SK-N-SH (cell line): ENCODE measurements at regions not wholly inside any gene's neighbourhood (a gene's known extent, or its start where the extent isn't known, plus 50 kb on each side); places are given as distances from the start of the nearest gene placed in this dataset.

Source experiments
- CTCF ChIA-PET: fragments of 300-600, 350-600 bp; formaldehyde crosslinking; extraction: SDS; loops from one replicate; lab custom pipeline; 2021; lab: Yijun Ruan, JAX
- POLR2A ChIA-PET: fragments of 350-600 bp; sonication (Branson Sonifier 250); formaldehyde crosslinking; extraction: SDS; loops from one replicate; lab custom pipeline; 2020; ENCODE audit warnings: antibody characterized with exemption, inconsistent platforms; lab: Yijun Ruan, JAX
- DNase-seq: peaks from one replicate; pipeline ENCODE4 v3.0.0; 2012
- H2AFZ ChIP-seq: fragments of 200-600 bp; sonication (generic); 2 replicates; pipeline ENCODE4 v1.8.1; 2016; ENCODE audit warnings: antibody characterized with exemption, mild to moderate bottlenecking, low read depth
- H3F3A ChIP-seq: fragments of 200-600 bp; sonication (generic); replicated peaks from 2 replicates; pipeline ENCODE3; 2016; ENCODE audit warnings: antibody characterized with exemption, mild to moderate bottlenecking; ENCODE audit not compliant: insufficient read depth
- H3K27ac ChIP-seq, 2 experiments: fragments of 200-500 bp in 1 of 2; fragments of 200-600 bp in 1 of 2; sonication (Bioruptor generic) in 1 of 2; sonication (generic), shearing (Covaris generic) in 1 of 2; 2 replicates each; pipeline versions ENCODE4 v1.5.1 to v1.6.1; 2014 to 2016; ENCODE audit warnings: low read depth in 2 of 2, inconsistent platforms in 1 of 2, low read length in 1 of 2, mild to moderate bottlenecking in 1 of 2, mixed read lengths in 1 of 2
- H3K27me3 ChIP-seq: fragments of 200-600 bp; sonication (generic), shearing (Covaris generic); 2 replicates; pipeline ENCODE4 v1.6.1; 2016; ENCODE audit warnings: mixed run types; ENCODE audit not compliant: insufficient read depth
- H3K36me3 ChIP-seq, 2 experiments: fragments of 200-500 bp in 1 of 2; fragments of 200-600 bp in 1 of 2; sonication (Bioruptor generic) in 1 of 2; sonication (generic) in 1 of 2; replicated peaks in 1 of 2; 2 replicates each; pipeline versions ENCODE3 to v1.5.1; 2014 to 2016; ENCODE audit warnings: low read length in 1 of 2, mild to moderate bottlenecking in 1 of 2; ENCODE audit not compliant: insufficient read depth in 2 of 2, control insufficient read depth in 1 of 2
- H3K4me1 ChIP-seq, 2 experiments: fragments of 200-500 bp in 1 of 2; fragments of 200-600 bp in 1 of 2; sonication (Bioruptor generic) in 1 of 2; sonication (generic), shearing (Covaris generic) in 1 of 2; 2 replicates each; pipeline versions ENCODE4 v1.5.1 to v1.6.1; 2014 to 2016; ENCODE audit warnings: low read depth in 1 of 2, low read length in 1 of 2, mixed run types in 1 of 2; ENCODE audit not compliant: insufficient read depth in 2 of 2, control insufficient read depth in 1 of 2
- H3K4me2 ChIP-seq: fragments of 200-600 bp; sonication (generic), shearing (Covaris generic); 2 replicates; pipeline ENCODE4 v1.6.1; 2017; ENCODE audit warnings: mixed run types
- H3K4me3 ChIP-seq, 2 experiments: fragments of 200-500 bp in 1 of 2; fragments of 200-600 bp in 1 of 2; sonication (Bioruptor generic) in 1 of 2; sonication (generic), shearing (Covaris generic) in 1 of 2; 2 replicates each; pipeline versions ENCODE4 v1.5.1 to v1.8.1; 2014 to 2016; ENCODE audit warnings: low read depth in 2 of 2, inconsistent platforms in 1 of 2, low read length in 1 of 2, mild to moderate bottlenecking in 1 of 2, mixed read lengths in 1 of 2, moderate library complexity in 1 of 2
- H3K79me2 ChIP-seq: fragments of 200-600 bp; sonication (generic); 2 replicates; pipeline ENCODE4 v1.8.1; 2017; ENCODE audit warnings: mild to moderate bottlenecking; ENCODE audit not compliant: insufficient read depth
- H3K9ac ChIP-seq: fragments of 200-600 bp; sonication (generic); 2 replicates; pipeline ENCODE4 v1.6.1; 2017; ENCODE audit warnings: mixed run types
- H3K9me2 ChIP-seq: fragments of 200-600 bp; sonication (generic); 2 replicates; pipeline ENCODE4 v1.6.1; 2017; ENCODE audit warnings: mixed run types
- H3K9me3 ChIP-seq: fragments of 200-600 bp; sonication (generic); 2 replicates; pipeline ENCODE4 v1.6.1; 2017; ENCODE audit warnings: mixed run types, mild to moderate bottlenecking, moderate library complexity
- H4K20me1 ChIP-seq: fragments of 200-600 bp; sonication (generic); 2 replicates; pipeline ENCODE4 v1.6.1; 2017; ENCODE audit warnings: mild to moderate bottlenecking, mixed run types; ENCODE audit not compliant: insufficient read depth
- CHD2 ChIP-seq: fragments of 150-350 bp; IDR thresholded peaks from 2 replicates; pipeline ENCODE4 v1.6.1; 2018; ENCODE audit warnings: low read length; ENCODE audit not compliant: partially characterized antibody
- ELF1 ChIP-seq: IDR thresholded peaks from 2 replicates; pipeline ENCODE4 v1.4.0; 2012
- FOSL2 ChIP-seq: IDR thresholded peaks from 2 replicates; pipeline ENCODE4 v1.4.0; 2012; ENCODE audit warnings: low read depth, mild to moderate bottlenecking, moderate library complexity, borderline replicate concordance
- FOXJ3 ChIP-seq: sonication (generic); formaldehyde crosslinking; IDR thresholded peaks from 2 replicates; pipeline ENCODE4 v1.5.1; 2020; ENCODE audit warnings: mild to moderate bottlenecking, missing genetic modification reagents
- GABPA ChIP-seq: IDR thresholded peaks from 2 replicates; pipeline ENCODE4 v1.4.0; 2012; ENCODE audit warnings: low read depth, mild to moderate bottlenecking
- JUND ChIP-seq: IDR thresholded peaks from 2 replicates; pipeline ENCODE4 v1.4.0; 2012
- MEF2A ChIP-seq: IDR thresholded peaks from 2 replicates; pipeline ENCODE4 v1.4.0; 2012; ENCODE audit warnings: low read depth, borderline replicate concordance
- NFIC ChIP-seq: IDR thresholded peaks from 2 replicates; pipeline ENCODE4 v1.4.0; 2012; ENCODE audit warnings: borderline replicate concordance
- RFX5 ChIP-seq: IDR thresholded peaks from 2 replicates; pipeline ENCODE4 v1.6.1; 2012; ENCODE audit warnings: mild to moderate bottlenecking, improper control_type of control experiment, low read length
- TCF12 ChIP-seq: IDR thresholded peaks from 2 replicates; pipeline ENCODE4 v1.4.0; 2012
- WGBS: methylation state at CpG from one replicate; pipeline ENCODE4 v1.1.6; 2017; ENCODE audit warnings: low lambda C conversion rate; 5-methylcytosine and 5-hydroxymethylcytosine counted together
- TF ChIP-seq, protein P1 (sequence below): IDR thresholded peaks from 2 replicates; pipeline ENCODE4 v1.6.1; 2012; ENCODE audit warnings: mild to moderate bottlenecking, low read depth, low read length, moderate library complexity
- TF ChIP-seq, protein P2 (sequence below): IDR thresholded peaks from 2 replicates; pipeline ENCODE4 v1.4.0; 2012; ENCODE audit warnings: low read depth
- TF ChIP-seq, protein P3 (sequence below): fragments of 150-350 bp; IDR thresholded peaks from 2 replicates; pipeline ENCODE4 v1.6.1; 2016; ENCODE audit warnings: mild to moderate bottlenecking, low read depth, low read length
- TF ChIP-seq, protein P4 (sequence below): fragments of 150-350 bp; IDR thresholded peaks from 2 replicates; pipeline ENCODE4 v1.6.1; 2017; ENCODE audit warnings: antibody characterized with exemption, low read length, low read depth, borderline replicate concordance
- TF ChIP-seq, protein P5 (sequence below): IDR thresholded peaks from 2 replicates; pipeline ENCODE4 v1.4.0; 2012; ENCODE audit warnings: low read depth, borderline replicate concordance

DNA sequence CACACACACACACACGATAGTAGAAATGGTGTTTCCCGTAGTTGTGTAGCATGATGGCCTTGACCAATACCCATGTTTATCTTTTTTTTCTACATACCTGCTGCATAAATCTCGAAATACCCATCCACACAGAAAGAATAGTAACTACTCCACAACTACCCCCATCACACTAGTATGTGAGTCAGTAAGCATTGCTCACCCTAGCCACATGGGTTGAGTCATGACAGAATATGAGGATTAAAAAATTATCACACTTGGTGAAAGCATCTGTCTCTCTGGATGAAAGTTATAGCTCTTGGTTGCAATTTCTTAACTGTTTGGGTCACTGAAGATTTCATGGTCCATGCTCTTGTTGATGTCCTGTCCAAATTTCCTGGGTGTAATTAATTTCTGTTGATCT lies 103.4 kb upstream of the MDFIC start:
- Histone ChIP-seq H3K79me2 (no peaks in the 10 kb centered on the region), H3K36me3 (no peaks in the 10 kb centered on the region), H3F3A (peaks cover 4% of the 10 kb centered on the region), H3K4me3 (no peak overlapping the region), H3K27me3 (0 out of 2 replicates have a peak, but pooled peaks cover 4% of the 10 kb centered on the region), H3K4me1 (peaks cover 0 to 4% of the 10 kb centered on the region in 2 experiments; a peak in 1 of 4 replicates), H3K4me2 (no peak overlapping the region), H3K9ac (no peak overlapping the region), H3K27ac (no peak overlapping the region), H3K9me3 (no peaks in the 10 kb centered on the region), H3K9me2 (no peaks in the 10 kb centered on the region; the same call in 1 of the 2 replicates), H2AFZ (no peak overlapping the region), H4K20me1 (no peaks in the 10 kb centered on the region)
- ChIA-PET CTCF (no interaction called here), POLR2A (no interaction called here)
- TF ChIP-seq, protein P1, sequence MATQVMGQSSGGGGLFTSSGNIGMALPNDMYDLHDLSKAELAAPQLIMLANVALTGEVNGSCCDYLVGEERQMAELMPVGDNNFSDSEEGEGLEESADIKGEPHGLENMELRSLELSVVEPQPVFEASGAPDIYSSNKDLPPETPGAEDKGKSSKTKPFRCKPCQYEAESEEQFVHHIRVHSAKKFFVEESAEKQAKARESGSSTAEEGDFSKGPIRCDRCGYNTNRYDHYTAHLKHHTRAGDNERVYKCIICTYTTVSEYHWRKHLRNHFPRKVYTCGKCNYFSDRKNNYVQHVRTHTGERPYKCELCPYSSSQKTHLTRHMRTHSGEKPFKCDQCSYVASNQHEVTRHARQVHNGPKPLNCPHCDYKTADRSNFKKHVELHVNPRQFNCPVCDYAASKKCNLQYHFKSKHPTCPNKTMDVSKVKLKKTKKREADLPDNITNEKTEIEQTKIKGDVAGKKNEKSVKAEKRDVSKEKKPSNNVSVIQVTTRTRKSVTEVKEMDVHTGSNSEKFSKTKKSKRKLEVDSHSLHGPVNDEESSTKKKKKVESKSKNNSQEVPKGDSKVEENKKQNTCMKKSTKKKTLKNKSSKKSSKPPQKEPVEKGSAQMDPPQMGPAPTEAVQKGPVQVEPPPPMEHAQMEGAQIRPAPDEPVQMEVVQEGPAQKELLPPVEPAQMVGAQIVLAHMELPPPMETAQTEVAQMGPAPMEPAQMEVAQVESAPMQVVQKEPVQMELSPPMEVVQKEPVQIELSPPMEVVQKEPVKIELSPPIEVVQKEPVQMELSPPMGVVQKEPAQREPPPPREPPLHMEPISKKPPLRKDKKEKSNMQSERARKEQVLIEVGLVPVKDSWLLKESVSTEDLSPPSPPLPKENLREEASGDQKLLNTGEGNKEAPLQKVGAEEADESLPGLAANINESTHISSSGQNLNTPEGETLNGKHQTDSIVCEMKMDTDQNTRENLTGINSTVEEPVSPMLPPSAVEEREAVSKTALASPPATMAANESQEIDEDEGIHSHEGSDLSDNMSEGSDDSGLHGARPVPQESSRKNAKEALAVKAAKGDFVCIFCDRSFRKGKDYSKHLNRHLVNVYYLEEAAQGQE = no peak
- TF ChIP-seq FOSL2 = peak; percentile 28; the same call in 1 of the 2 replicates
- TF ChIP-seq RFX5 = no peak
- TF ChIP-seq, protein P2, sequence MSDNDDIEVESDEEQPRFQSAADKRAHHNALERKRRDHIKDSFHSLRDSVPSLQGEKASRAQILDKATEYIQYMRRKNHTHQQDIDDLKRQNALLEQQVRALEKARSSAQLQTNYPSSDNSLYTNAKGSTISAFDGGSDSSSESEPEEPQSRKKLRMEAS = no peak
- 0 out of 2 replicates have a peak, but pooled peaks have one; percentile 18 for TF ChIP-seq TCF12
- TF ChIP-seq CHD2 = no peak
- no peak for TF ChIP-seq ELF1
- TF ChIP-seq FOXJ3 (CRISPR knock-in tag) = no peak
- no peak for TF ChIP-seq GABPA
- peak; percentile 27; the same call in 1 of the 2 replicates for TF ChIP-seq JUND
- 0% methylated on average over 3 of the region's 3 CpGs for WGBS
- DNase-seq = no peak

DNA sequence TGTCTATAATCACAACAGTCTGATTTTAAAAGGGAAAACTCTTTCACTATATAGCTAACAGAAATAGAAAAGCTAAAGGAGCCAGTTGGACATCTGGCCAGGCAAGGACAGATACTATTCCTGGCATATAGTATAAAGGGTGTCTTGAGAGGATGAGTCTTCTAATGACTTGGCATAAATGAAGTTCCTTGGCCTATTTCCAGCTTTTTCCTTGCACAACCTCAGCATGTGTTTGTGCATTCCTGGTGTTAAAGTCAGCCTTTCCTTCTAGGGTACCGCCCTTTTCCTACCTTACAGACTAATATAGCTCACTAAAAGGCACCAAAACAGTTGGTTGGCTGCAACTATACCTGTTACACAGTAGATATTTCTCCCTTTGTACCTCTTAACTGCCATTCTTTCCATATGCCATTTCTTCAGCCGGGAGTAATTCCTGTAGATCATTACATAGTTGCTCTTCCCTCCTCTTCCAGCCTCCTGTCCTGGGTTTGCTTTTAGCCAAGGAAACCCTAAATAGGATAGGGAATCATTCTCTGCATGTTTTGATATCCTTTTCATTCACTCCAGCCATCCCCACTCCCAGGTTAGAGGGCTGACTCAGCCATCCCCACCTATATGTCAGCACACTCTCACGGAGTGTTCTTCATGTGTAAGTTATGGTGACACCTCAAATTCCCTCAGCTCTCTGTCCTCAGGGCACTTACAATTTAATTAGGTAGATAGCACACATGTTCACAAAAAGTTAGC lies 102.1 kb upstream of the MDFIC start:
- Histone ChIP-seq H3K4me1 (peaks cover 0 to 4% of the 10 kb centered on the region in 2 experiments; a peak in 2 of 4 replicates), H3K4me2 (no peak overlapping the region), H3K79me2 (no peaks in the 10 kb centered on the region), H2AFZ (no peak overlapping the region), H3K9me2 (no peaks in the 10 kb centered on the region; the same call in 1 of the 2 replicates), H4K20me1 (no peaks in the 10 kb centered on the region), H3K9ac (no peak overlapping the region), H3K27ac (no peak overlapping the region), H3K9me3 (no peaks in the 10 kb centered on the region), H3F3A (peaks cover 4% of the 10 kb centered on the region), H3K36me3 (no peaks in the 10 kb centered on the region), H3K4me3 (no peak overlapping the region), H3K27me3 (no peaks in the 10 kb centered on the region)
- POLR2A ChIA-PET = no interaction called here
- CTCF ChIA-PET = no interaction called here
- TF ChIP-seq, protein P3, sequence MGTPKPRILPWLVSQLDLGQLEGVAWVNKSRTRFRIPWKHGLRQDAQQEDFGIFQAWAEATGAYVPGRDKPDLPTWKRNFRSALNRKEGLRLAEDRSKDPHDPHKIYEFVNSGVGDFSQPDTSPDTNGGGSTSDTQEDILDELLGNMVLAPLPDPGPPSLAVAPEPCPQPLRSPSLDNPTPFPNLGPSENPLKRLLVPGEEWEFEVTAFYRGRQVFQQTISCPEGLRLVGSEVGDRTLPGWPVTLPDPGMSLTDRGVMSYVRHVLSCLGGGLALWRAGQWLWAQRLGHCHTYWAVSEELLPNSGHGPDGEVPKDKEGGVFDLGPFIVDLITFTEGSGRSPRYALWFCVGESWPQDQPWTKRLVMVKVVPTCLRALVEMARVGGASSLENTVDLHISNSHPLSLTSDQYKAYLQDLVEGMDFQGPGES = no peak
- TF ChIP-seq ELF1 (no peak), TCF12 (peak; percentile 51; the same call in 1 of the 2 replicates), MEF2A (0 out of 2 replicates have a peak, but pooled peaks have one; percentile 10), NFIC (peak; percentile 61)
- TF ChIP-seq, protein P4, sequence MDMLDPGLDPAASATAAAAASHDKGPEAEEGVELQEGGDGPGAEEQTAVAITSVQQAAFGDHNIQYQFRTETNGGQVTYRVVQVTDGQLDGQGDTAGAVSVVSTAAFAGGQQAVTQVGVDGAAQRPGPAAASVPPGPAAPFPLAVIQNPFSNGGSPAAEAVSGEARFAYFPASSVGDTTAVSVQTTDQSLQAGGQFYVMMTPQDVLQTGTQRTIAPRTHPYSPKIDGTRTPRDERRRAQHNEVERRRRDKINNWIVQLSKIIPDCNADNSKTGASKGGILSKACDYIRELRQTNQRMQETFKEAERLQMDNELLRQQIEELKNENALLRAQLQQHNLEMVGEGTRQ = no peak
- TF ChIP-seq, protein P5, sequence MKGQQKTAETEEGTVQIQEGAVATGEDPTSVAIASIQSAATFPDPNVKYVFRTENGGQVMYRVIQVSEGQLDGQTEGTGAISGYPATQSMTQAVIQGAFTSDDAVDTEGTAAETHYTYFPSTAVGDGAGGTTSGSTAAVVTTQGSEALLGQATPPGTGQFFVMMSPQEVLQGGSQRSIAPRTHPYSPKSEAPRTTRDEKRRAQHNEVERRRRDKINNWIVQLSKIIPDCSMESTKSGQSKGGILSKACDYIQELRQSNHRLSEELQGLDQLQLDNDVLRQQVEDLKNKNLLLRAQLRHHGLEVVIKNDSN = no peak
- DNase-seq = no peak
- under 1% methylated on average over 3 of the region's 3 CpGs for WGBS
